Stimulated activated CD4-positive, alpha-beta T cell treated with anti-CD3 and anti-CD28 coated beads, TNF-alpha, amount 100 ng/mL, for 1 hour (primary cell): ENCODE measurements at regions not wholly inside any gene's neighbourhood (a gene's known extent, or its start where the extent isn't known, plus 50 kb on each side); places are given as distances from the start of the nearest gene placed in this dataset.
"Not testable (repeated sequence)": the region's sequence is repeated elsewhere in the genome, so short reads cannot be mapped to it uniquely, and the experiment has no call there.

Experiments used
- DNase-seq, 3 donors: peaks; one replicate each; pipeline ENCODE4 v3.0.0-alpha.2; 2020; ENCODE audit warnings: low read depth in 3 of 3, low spot score in 1 of 3

- DNase-seq: no peak
Observed at GRCh38 chr2:59168766-59169165, 927.6 kb upstream of the FANCL start.

GRCh38 chr2:59167514-59167913 lies 926.4 kb upstream of the FANCL start:
- no peak for DNase-seq

GRCh38 chr2:59157908-59158307 lies 916.8 kb upstream of the FANCL start:
- DNase-seq: not testable (repeated sequence)

GRCh38 chr2:59151805-59152204 lies 910.7 kb upstream of the FANCL start:
- DNase-seq: no peak

- no peak for DNase-seq
Observed at GRCh38 chr2:59150217-59150849, 909.2 kb upstream of the FANCL start.

- no peak for DNase-seq
Observed at GRCh38 chr2:59149271-59149670, 908.1 kb upstream of the FANCL start.

GRCh38 chr2:59112258-59112657 lies 871.1 kb upstream of the FANCL start:
- DNase-seq: no peak

- DNase-seq: no peak
Observed at GRCh38 chr2:59096973-59097372, 855.8 kb upstream of the FANCL start.

GRCh38 chr2:59093571-59093970 lies 852.4 kb upstream of the FANCL start:
- no peak for DNase-seq

- no peak for DNase-seq
Observed at GRCh38 chr2:59084326-59084725, 843.2 kb upstream of the FANCL start.

- DNase-seq: no peak
Observed at GRCh38 chr2:59083075-59083828, 842.1 kb upstream of the FANCL start.

- no peak for DNase-seq
Observed at GRCh38 chr2:59082657-59083056, 841.5 kb upstream of the FANCL start.

GRCh38 chr2:59080451-59081181 lies 839.5 kb upstream of the FANCL start:
- DNase-seq: no peak

GRCh38 chr2:59077981-59078531 lies 836.9 kb upstream of the FANCL start:
- DNase-seq: no peak

- no peak for DNase-seq
Observed at GRCh38 chr2:59077026-59077725, 836.1 kb upstream of the FANCL start.

- DNase-seq: no peak
Observed at GRCh38 chr2:59076079-59076619, 835.0 kb upstream of the FANCL start.

GRCh38 chr2:59074071-59074470 lies 832.9 kb upstream of the FANCL start:
- DNase-seq: no peak

- DNase-seq: no peak
Observed at GRCh38 chr2:59073286-59073685, 832.2 kb upstream of the FANCL start.

- DNase-seq: no peak
Observed at GRCh38 chr2:59068255-59068654, 827.1 kb upstream of the FANCL start.

- DNase-seq: no peak
Observed at GRCh38 chr2:59066787-59067399, 825.8 kb upstream of the FANCL start.
